ENCODE measurements at regions not wholly inside any gene's neighbourhood (a gene's known extent, or its start where the extent isn't known, plus 50 kb on each side); places are given as distances from the start of the nearest gene placed in this dataset.

DNA sequence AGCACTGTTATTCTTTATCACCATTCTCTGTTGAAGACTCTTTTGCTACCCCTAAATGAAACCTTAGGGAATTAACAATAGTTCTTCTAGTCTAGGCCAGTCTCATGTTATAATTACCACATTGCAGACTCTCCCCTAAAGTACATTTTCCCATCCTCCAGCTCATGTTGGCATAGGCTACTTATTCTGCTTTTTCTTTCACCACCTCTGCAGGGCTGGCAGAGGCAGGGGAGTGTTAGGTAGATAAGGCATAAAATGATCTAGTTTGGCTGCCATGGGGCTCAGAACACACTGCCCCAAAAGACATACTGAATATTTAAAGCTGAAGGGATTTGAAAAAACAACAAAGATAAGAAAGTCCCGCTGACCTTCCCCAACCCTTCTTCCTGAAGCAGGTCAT lies 82.7 kb upstream of the RFC3 start:
- no peak overlapping the region for H3K27ac ChIP-seq (ENCODE audit: insufficient read depth, low read depth, low read length, poor library complexity, severe bottlenecking)
- no peaks in the 10 kb centered on the region for H3K4me1 ChIP-seq (ENCODE audit: control insufficient read depth, insufficient read depth, low read length)
- no peaks in the 10 kb centered on the region for H3K9me3 ChIP-seq (ENCODE audit: control insufficient read depth, low read length)
- no peaks in the 10 kb centered on the region for H3K36me3 ChIP-seq (ENCODE audit: control insufficient read depth, insufficient read depth, low read length)
- no peak overlapping the region for H3K4me3 ChIP-seq (ENCODE audit: insufficient read depth, low read depth, low read length)
- H3K27me3 ChIP-seq (ENCODE audit: control insufficient read depth, insufficient read depth, low read length, poor library complexity, severe bottlenecking), result no peaks in the 10 kb centered on the region
- 88 to 100% methylated on average over 1 of the region's 1 CpG for WGBS, 2 experiments

DNA sequence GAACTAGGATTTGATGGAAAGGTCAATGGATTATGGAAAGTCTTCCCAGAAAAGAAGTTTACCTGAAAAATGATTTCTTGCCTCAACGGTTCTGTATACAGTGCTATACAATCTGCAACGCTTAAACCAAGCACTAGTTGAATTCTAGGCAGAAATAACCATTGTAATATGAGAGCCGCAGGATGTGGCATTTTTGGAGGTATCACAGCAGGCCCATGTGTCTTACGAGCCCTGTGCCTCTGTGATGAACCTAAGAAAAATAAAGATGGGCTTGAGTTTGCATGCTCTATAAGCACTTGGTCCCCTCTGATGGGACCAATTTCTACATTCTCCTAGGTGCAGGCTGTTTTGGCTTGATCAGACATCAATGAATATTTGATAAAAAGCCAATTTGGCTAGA lies 78.7 kb upstream of the RFC3 start:
- Histone ChIP-seq H3K27ac (ENCODE audit: insufficient read depth, low read depth, low read length, poor library complexity, severe bottlenecking) (no peak overlapping the region), H3K4me1 (ENCODE audit: control insufficient read depth, insufficient read depth, low read length) (no peaks in the 10 kb centered on the region), H3K27me3 (ENCODE audit: control insufficient read depth, insufficient read depth, low read length, poor library complexity, severe bottlenecking) (no peaks in the 10 kb centered on the region), H3K9me3 (ENCODE audit: control insufficient read depth, low read length) (no peaks in the 10 kb centered on the region), H3K4me3 (ENCODE audit: insufficient read depth, low read depth, low read length) (no peak overlapping the region), H3K36me3 (ENCODE audit: control insufficient read depth, insufficient read depth, low read length) (no peaks in the 10 kb centered on the region)
- WGBS, 2 experiments, result 91 to 97% methylated on average over 4 of the region's 4 CpGs

DNA sequence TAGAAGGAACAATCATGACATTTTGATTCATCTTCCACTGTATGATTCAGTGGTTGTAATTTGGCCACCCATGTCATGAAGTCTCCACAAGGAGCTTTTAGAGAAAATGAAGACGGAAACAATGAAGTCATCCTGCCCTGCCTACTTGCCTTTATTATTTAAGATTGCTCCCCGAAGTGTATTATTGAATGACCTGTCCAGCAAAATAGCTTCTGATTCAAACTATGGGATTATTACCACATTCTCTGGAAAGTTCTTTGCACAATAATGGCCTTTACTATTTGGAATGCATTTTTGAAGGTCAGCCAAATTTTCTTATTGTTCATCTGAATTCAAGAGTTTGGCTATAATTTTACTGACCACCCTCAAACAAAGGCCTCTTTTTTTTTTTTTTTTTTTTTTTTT lies 77.8 kb upstream of the RFC3 start:
- H3K4me3 ChIP-seq (ENCODE audit: insufficient read depth, low read depth, low read length), result no peak overlapping the region
- no peak overlapping the region for H3K27ac ChIP-seq (ENCODE audit: insufficient read depth, low read depth, low read length, poor library complexity, severe bottlenecking)
- no peaks in the 10 kb centered on the region for H3K36me3 ChIP-seq (ENCODE audit: control insufficient read depth, insufficient read depth, low read length)
- H3K9me3 ChIP-seq (ENCODE audit: control insufficient read depth, low read length), result no peaks in the 10 kb centered on the region
- 84 to 96% methylated on average over 2 of the region's 2 CpGs for WGBS, 2 experiments
- no peaks in the 10 kb centered on the region for H3K4me1 ChIP-seq (ENCODE audit: control insufficient read depth, insufficient read depth, low read length)
- no peaks in the 10 kb centered on the region for H3K27me3 ChIP-seq (ENCODE audit: control insufficient read depth, insufficient read depth, low read length, poor library complexity, severe bottlenecking)

DNA sequence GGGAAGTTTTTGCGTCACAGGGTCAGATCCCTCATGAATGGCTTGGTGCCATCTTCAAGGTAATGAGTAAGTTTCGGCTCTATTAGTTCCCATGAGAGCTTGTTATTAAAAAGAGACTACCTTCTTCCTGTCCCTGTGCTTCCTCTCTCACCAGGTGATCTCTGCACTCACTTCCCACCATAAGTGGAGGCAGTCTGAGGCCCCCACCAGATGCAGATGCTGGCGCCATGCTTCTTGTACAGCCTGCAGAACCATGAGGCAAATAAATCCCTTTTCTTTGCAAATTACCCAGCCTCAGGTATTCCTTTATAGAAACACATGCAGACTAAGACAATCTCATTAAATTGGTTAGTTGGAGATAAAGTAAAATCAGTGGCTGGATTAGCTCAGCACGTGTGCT lies 75.6 kb upstream of the RFC3 start:
- Histone ChIP-seq H3K4me1 (ENCODE audit: control insufficient read depth, insufficient read depth, low read length) (no peaks in the 10 kb centered on the region), H3K36me3 (ENCODE audit: control insufficient read depth, insufficient read depth, low read length) (no peaks in the 10 kb centered on the region), H3K4me3 (ENCODE audit: insufficient read depth, low read depth, low read length) (no peak overlapping the region), H3K9me3 (ENCODE audit: control insufficient read depth, low read length) (no peaks in the 10 kb centered on the region), H3K27me3 (ENCODE audit: control insufficient read depth, insufficient read depth, low read length, poor library complexity, severe bottlenecking) (no peaks in the 10 kb centered on the region), H3K27ac (ENCODE audit: insufficient read depth, low read depth, low read length, poor library complexity, severe bottlenecking) (no peak overlapping the region)
- 93 to 99% methylated on average over 4 of the region's 4 CpGs for WGBS, 2 experiments

DNA sequence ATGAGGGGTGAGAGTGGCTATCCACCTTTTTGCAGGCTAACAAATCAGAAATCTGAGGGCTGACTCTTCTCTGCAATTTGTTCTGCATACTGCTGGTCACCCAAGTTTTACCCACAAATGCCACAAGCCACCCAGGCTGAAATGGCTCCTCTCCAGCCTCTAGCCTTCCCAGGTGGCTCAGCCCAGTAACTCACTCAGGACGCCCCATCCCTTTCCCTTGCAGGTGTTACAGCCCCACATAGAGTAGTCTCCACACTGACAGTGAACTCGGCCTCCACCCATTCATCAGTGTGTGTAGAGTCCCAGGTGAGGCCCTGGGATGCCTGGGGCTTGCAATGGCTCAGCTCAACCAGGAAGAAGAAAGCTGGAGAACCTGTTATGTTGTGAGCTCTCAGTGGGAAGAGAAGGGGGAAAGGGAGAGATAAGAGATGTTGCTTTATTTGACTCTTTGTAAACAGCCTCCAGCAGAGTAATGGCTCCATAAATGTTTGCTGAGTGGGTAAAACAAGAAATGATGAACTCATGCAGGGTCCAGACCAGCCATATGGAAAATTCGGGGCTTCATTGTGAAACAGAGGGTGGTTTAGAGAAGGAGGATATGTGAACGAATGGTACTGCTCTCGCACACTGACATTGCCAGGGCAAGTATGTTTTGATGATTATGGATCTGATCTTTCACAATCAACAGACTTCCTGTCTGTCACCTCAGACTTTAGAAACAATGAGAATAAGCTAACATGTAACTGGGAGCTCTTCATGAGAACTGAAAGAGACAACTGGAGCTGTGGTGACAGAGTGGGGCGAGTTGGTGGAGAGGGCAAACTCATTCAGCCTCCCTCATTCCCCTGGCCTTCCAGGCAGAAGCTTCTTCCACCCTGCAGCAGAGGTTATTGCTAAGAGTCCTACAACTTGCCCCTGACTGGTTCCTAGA lies 74.2 kb upstream of the RFC3 start:
- Histone ChIP-seq H3K27ac (ENCODE audit: insufficient read depth, low read depth, low read length, poor library complexity, severe bottlenecking) (no peak overlapping the region), H3K36me3 (ENCODE audit: control insufficient read depth, insufficient read depth, low read length) (no peaks in the 10 kb centered on the region), H3K4me3 (ENCODE audit: insufficient read depth, low read depth, low read length) (no peak overlapping the region), H3K4me1 (ENCODE audit: control insufficient read depth, insufficient read depth, low read length) (no peaks in the 10 kb centered on the region), H3K27me3 (ENCODE audit: control insufficient read depth, insufficient read depth, low read length, poor library complexity, severe bottlenecking) (no peaks in the 10 kb centered on the region), H3K9me3 (ENCODE audit: control insufficient read depth, low read length) (no peaks in the 10 kb centered on the region)
- 90 to 97% methylated on average over 6 of the region's 6 CpGs for WGBS, 2 experiments

DNA sequence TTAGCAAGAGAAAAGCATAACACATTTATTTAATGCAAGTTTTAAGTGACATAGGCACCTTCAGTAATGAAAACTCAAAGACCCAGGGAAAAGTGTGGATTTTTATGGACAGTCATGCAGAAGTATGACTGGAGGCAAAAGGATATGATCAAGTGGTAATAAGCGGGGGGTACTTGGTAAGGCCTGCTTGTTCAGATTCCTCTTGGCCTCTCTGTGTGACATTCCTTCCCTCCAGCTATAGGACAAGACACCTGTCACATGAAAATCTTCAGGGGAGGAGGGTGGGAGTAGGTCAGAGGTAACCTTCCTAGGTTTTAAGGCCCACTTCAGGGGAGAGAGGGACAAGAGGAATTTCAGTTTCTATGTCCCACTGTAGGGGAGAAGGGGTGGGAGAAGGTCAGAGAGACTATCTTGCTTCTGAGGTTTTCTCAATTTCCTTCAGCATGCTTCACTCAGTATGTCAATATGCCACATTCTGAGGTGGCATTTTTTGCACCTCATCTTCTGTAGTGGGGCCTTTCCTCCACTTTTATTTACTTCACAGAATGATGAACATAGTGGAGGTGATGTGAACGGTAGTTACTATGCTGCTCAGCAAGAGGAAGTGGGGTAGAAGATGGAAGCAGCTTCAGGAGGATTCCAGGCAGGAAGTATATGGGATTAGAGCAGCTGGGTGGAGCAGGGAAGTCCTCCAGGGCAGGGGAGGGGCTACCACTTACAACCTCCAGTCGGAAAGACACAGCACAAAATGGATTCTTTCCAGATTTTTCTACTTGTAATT lies 73.2 kb upstream of the RFC3 start:
- H3K9me3 ChIP-seq (ENCODE audit: control insufficient read depth, low read length), result no peaks in the 10 kb centered on the region
- no peaks in the 10 kb centered on the region for H3K4me1 ChIP-seq (ENCODE audit: control insufficient read depth, insufficient read depth, low read length)
- H3K36me3 ChIP-seq (ENCODE audit: control insufficient read depth, insufficient read depth, low read length), result no peaks in the 10 kb centered on the region
- no peak overlapping the region for H3K27ac ChIP-seq (ENCODE audit: insufficient read depth, low read depth, low read length, poor library complexity, severe bottlenecking)
- WGBS, 2 experiments, result 86 to 94% methylated on average over 3 of the region's 3 CpGs
- H3K4me3 ChIP-seq (ENCODE audit: insufficient read depth, low read depth, low read length), result no peak overlapping the region
- no peaks in the 10 kb centered on the region for H3K27me3 ChIP-seq (ENCODE audit: control insufficient read depth, insufficient read depth, low read length, poor library complexity, severe bottlenecking)

DNA sequence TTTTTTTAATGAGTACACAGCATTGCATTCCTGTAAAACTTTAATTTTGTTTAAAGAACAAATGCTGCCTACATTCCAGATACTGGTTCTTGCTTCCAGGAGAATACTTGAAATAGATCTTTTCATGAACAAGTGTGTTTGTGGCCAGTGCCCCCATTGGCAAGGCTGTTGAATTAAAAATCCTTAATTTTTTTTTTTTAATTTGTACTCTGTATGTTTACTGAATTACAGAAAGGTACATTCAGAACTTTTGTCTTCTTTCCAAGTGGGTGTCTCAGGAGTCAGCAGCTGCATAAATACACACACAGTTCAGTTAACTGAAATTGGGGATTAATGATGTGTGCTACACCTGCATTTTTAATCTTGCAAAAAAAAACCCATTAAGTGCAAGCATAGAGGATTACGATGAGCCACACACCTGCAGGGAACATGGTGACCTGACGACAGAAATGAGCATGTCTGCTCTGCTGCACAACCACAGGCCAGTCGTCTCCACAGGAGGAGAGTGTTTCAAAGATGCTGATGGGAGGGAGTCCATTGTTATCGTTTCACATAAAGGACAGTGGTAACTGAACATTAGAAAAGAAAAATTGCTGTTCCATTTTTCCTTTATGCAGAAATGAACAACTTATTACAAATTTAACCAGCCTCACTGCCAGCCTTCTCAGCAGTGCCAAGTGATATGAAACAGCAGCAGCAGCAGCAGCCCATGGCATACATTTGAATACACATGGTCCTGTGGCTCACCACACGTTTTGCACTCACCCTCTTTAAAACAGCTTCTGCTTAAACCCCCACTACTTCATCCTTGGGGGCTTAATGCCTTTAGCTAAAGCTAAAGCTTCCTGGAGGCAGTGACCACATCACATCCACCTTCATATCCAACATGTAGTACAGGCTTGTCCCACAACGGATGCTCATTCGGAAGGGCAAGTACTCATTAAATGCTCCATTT lies 72.3 kb upstream of the RFC3 start:
- Histone ChIP-seq H3K27me3 (ENCODE audit: control insufficient read depth, insufficient read depth, low read length, poor library complexity, severe bottlenecking) (no peaks in the 10 kb centered on the region), H3K9me3 (ENCODE audit: control insufficient read depth, low read length) (no peaks in the 10 kb centered on the region), H3K4me1 (ENCODE audit: control insufficient read depth, insufficient read depth, low read length) (no peaks in the 10 kb centered on the region), H3K36me3 (ENCODE audit: control insufficient read depth, insufficient read depth, low read length) (no peaks in the 10 kb centered on the region), H3K4me3 (ENCODE audit: insufficient read depth, low read depth, low read length) (no peak overlapping the region), H3K27ac (ENCODE audit: insufficient read depth, low read depth, low read length, poor library complexity, severe bottlenecking) (no peak overlapping the region)
- WGBS, 2 experiments, result 84 to 87% methylated on average over 7 of the region's 7 CpGs

DNA sequence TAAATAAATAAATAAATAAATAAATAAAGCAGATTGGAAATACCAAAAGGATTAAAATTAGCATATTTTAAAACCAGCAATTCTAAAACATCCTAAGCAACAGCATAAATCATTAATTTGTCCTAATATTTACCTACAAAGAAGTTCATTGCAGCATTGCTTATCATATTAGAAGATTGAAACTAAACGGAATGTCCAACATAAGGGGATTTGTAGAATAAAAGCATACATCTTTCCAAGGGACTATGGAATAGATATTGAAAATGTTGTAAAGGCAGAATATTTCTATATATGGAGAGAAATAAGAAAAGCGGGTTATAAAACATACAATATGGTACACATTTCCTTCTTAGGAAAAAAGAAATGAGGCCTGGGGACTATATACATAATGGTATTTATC lies 71.1 kb upstream of the RFC3 start:
- Histone ChIP-seq H3K9me3 (ENCODE audit: control insufficient read depth, low read length) (no peaks in the 10 kb centered on the region), H3K36me3 (ENCODE audit: control insufficient read depth, insufficient read depth, low read length) (no peaks in the 10 kb centered on the region), H3K27me3 (ENCODE audit: control insufficient read depth, insufficient read depth, low read length, poor library complexity, severe bottlenecking) (no peaks in the 10 kb centered on the region), H3K4me3 (ENCODE audit: insufficient read depth, low read depth, low read length) (no peak overlapping the region), H3K4me1 (ENCODE audit: control insufficient read depth, insufficient read depth, low read length) (no peaks in the 10 kb centered on the region), H3K27ac (ENCODE audit: insufficient read depth, low read depth, low read length, poor library complexity, severe bottlenecking) (no peak overlapping the region)
- 100% methylated on average over 2 of the region's 2 CpGs for WGBS, 2 experiments

DNA sequence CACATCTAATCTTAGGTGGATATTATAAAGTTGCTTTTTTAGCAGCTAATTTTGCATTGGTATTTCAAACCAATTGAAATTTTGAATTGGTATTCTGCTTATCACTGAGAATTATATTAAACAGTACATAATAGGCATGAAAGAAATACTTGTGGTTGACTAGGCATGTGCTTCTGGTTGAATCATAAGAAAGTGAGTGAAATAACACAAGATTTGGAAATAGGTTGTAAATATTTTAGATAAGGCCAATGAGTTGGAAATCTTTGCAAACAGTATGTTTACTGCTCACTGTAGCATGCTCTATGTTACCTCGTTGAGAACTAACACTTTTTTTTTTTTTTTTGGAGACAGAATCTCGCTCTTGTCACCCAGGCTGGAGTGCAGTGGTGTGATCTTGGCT lies 66.8 kb upstream of the RFC3 start:
- 46 to 50% methylated on average over 2 of the region's 2 CpGs for WGBS, 2 experiments
- no peak overlapping the region for H3K4me3 ChIP-seq (ENCODE audit: insufficient read depth, low read depth, low read length)
- no peak overlapping the region for H3K27ac ChIP-seq (ENCODE audit: insufficient read depth, low read depth, low read length, poor library complexity, severe bottlenecking)
- H3K27me3 ChIP-seq (ENCODE audit: control insufficient read depth, insufficient read depth, low read length, poor library complexity, severe bottlenecking), result no peaks in the 10 kb centered on the region
- no peaks in the 10 kb centered on the region for H3K36me3 ChIP-seq (ENCODE audit: control insufficient read depth, insufficient read depth, low read length)
- no peaks in the 10 kb centered on the region for H3K4me1 ChIP-seq (ENCODE audit: control insufficient read depth, insufficient read depth, low read length)
- no peaks in the 10 kb centered on the region for H3K9me3 ChIP-seq (ENCODE audit: control insufficient read depth, low read length)
